SK-N-MC (cell line): ENCODE measurements at regions not wholly inside any gene's neighbourhood (a gene's known extent, or its start where the extent isn't known, plus 50 kb on each side); places are given as distances from the start of the nearest gene placed in this dataset.

Experiments used
- EZH2 ChIP-seq: fragments of 200-600 bp; sonication (generic); IDR thresholded peaks from one replicate; pipeline ENCODE4 v1.6.1; 2017; ENCODE audit warnings: antibody characterized with exemption
- POLR2AphosphoS5 ChIP-seq: IDR thresholded peaks from 2 replicates; pipeline ENCODE4 v1.6.1; 2012; ENCODE audit warnings: mild to moderate bottlenecking, low read depth, low read length, borderline replicate concordance

- TF ChIP-seq EZH2 (no peak), POLR2AphosphoS5 (no peak)
Observed at GRCh38 chr3:34889641-34890040, 749.7 kb upstream of the ARPP21 start.
